Transverse colon (tissue), 4 donors: ENCODE measurements at regions not wholly inside any gene's neighbourhood (a gene's known extent, or its start where the extent isn't known, plus 50 kb on each side); places are given as distances from the start of the nearest gene placed in this dataset.

ENCODE experiments used
- EP300 ChIP-seq: sonication (generic); formaldehyde crosslinking; IDR thresholded peaks from one replicate; pipeline ENCODE4 v1.6.1; 2017; ENCODE audit warnings: antibody characterized with exemption, low read depth
- POLR2A ChIP-seq: fragments of 450-650 bp; IDR thresholded peaks from one replicate; pipeline ENCODE4 v1.6.1; 2016; ENCODE audit warnings: antibody characterized with exemption, mild to moderate bottlenecking, moderate library complexity
- POLR2AphosphoS5 ChIP-seq, 3 donors: sonication (generic); formaldehyde crosslinking; IDR thresholded peaks; one replicate each; pipeline ENCODE4 v1.6.1; 2016; ENCODE audit warnings: antibody characterized with exemption in 3 of 3
- TF ChIP-seq, protein P1 (sequence below), 5 experiments: fragments of 200-600 bp in 3 of 5; fragments of 450-650 bp in 2 of 5; sonication (generic) in 3 of 5; IDR thresholded peaks; 1 replicate in 2 of 5; 2 replicates in 3 of 5; pipeline ENCODE4 v1.5.1; 2016 to 2017; ENCODE audit warnings: antibody characterized with exemption in 5 of 5, inconsistent platforms in 3 of 5, mild to moderate bottlenecking in 2 of 5, moderate library complexity in 1 of 5

- TF ChIP-seq, protein P1, sequence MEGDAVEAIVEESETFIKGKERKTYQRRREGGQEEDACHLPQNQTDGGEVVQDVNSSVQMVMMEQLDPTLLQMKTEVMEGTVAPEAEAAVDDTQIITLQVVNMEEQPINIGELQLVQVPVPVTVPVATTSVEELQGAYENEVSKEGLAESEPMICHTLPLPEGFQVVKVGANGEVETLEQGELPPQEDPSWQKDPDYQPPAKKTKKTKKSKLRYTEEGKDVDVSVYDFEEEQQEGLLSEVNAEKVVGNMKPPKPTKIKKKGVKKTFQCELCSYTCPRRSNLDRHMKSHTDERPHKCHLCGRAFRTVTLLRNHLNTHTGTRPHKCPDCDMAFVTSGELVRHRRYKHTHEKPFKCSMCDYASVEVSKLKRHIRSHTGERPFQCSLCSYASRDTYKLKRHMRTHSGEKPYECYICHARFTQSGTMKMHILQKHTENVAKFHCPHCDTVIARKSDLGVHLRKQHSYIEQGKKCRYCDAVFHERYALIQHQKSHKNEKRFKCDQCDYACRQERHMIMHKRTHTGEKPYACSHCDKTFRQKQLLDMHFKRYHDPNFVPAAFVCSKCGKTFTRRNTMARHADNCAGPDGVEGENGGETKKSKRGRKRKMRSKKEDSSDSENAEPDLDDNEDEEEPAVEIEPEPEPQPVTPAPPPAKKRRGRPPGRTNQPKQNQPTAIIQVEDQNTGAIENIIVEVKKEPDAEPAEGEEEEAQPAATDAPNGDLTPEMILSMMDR (IDR thresholded peaks at IDR 0.05) = no peak
- TF ChIP-seq POLR2A = no peak
- no peak for TF ChIP-seq EP300
- no peak for TF ChIP-seq POLR2AphosphoS5 (IDR thresholded peaks at IDR 0.05)
Measured at GRCh38 chr1:239918634-239919033, 173.0 kb upstream of the FMN2 start.
